ENCODE measurements at regions not wholly inside any gene's neighbourhood (a gene's known extent, or its start where the extent isn't known, plus 50 kb on each side); places are given as distances from the start of the nearest gene placed in this dataset.

DNA sequence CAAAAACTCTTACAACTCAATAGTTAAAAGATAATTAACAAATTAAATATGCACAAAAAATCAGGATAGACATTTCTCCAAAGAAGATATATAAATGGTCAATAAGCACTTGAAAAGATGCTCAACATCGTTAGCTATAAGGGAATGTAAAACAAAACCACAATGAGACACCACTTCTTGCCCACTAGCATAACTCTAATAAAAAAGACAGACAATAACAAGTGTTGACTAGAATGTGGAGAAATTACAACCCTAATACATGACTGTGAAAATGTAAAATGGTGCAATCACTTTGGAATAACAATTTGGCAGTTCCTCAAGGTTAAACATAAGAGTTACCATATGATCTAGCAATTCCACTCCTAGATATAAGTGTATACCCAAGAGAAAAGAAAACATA, 74.3 kb upstream of the PCGF5 start:
- Histone ChIP-seq H4K20me1 (ENCODE audit: control insufficient read depth, insufficient read depth, low read length, poor library complexity, severe bottlenecking) (no peaks in the 10 kb centered on the region), H3K9me3 (ENCODE audit: control extremely low read depth in 1 of 3, control insufficient read depth in 2 of 3, insufficient read depth in 1 of 3, low read length in 2 of 3) (peaks cover 0 to 4% (median 0%) of the 10 kb centered on the region in 3 donors), H3K36me3 (replicated peaks in 1 of 2; ENCODE audit: control extremely low read depth in 1 of 2, control insufficient read depth in 1 of 2, extremely low read depth in 1 of 2, insufficient read depth in 2 of 2, low read length in 1 of 2) (no peaks in the 10 kb centered on the region), H3K9ac (ENCODE audit: low read length) (no peak overlapping the region), H2AFZ (ENCODE audit: insufficient read depth, low read depth, low read length, poor library complexity, severe bottlenecking) (no peak overlapping the region), H3K4me3 (ENCODE audit: control extremely low read depth in 1 of 5, extremely low read depth in 1 of 5, insufficient read depth in 1 of 5, low read depth in 2 of 5, low read length in 4 of 5) (no peak overlapping the region), H3K4me2 (replicated peaks; ENCODE audit: low read depth, low read length, poor library complexity, severe bottlenecking) (no peak overlapping the region), H3K27ac (ENCODE audit: low read length in 2 of 2) (no peak overlapping the region), H3K79me2 (ENCODE audit: control insufficient read depth, insufficient read depth, low read length) (no peaks in the 10 kb centered on the region), H3K4me1 (ENCODE audit: control insufficient read depth in 2 of 2, insufficient read depth in 2 of 2, low read length in 2 of 2) (no peaks in the 10 kb centered on the region), H3K27me3 (replicated peaks in 1 of 4; ENCODE audit: control extremely low read depth in 1 of 4, control insufficient read depth in 3 of 4, insufficient read depth in 4 of 4, low read length in 3 of 4) (no peaks in the 10 kb centered on the region)
- TF ChIP-seq, protein P1, sequence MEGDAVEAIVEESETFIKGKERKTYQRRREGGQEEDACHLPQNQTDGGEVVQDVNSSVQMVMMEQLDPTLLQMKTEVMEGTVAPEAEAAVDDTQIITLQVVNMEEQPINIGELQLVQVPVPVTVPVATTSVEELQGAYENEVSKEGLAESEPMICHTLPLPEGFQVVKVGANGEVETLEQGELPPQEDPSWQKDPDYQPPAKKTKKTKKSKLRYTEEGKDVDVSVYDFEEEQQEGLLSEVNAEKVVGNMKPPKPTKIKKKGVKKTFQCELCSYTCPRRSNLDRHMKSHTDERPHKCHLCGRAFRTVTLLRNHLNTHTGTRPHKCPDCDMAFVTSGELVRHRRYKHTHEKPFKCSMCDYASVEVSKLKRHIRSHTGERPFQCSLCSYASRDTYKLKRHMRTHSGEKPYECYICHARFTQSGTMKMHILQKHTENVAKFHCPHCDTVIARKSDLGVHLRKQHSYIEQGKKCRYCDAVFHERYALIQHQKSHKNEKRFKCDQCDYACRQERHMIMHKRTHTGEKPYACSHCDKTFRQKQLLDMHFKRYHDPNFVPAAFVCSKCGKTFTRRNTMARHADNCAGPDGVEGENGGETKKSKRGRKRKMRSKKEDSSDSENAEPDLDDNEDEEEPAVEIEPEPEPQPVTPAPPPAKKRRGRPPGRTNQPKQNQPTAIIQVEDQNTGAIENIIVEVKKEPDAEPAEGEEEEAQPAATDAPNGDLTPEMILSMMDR (IDR thresholded peaks at IDR 0.05): no peak
- no peak for TF ChIP-seq EZH2 (IDR thresholded peaks at IDR 0.05; ENCODE audit: borderline replicate concordance, insufficient read depth, low read depth, low read length, poor library complexity, severe bottlenecking)
- ChIA-PET POLR2A (no interaction called here), CTCF (no interaction called here)
- ATAC-seq (ENCODE audit: low read depth) (no peak), DNase-seq (no peak)
- Mint-ChIP-seq H3K27ac (no peak overlapping the region), H3K9me3 (ENCODE audit: insufficient read depth) (no peaks in the 10 kb centered on the region), H3K4me3 (no peak overlapping the region), H3K27me3 (no peaks in the 10 kb centered on the region), H3K4me1 (no peaks in the 10 kb centered on the region)
- intact Hi-C loops (cut with micrococcal nuclease): no loop called here
- WGBS (ENCODE audit: insufficient coverage): no CpG with 5 or more reads among the region's 1 CpG

DNA sequence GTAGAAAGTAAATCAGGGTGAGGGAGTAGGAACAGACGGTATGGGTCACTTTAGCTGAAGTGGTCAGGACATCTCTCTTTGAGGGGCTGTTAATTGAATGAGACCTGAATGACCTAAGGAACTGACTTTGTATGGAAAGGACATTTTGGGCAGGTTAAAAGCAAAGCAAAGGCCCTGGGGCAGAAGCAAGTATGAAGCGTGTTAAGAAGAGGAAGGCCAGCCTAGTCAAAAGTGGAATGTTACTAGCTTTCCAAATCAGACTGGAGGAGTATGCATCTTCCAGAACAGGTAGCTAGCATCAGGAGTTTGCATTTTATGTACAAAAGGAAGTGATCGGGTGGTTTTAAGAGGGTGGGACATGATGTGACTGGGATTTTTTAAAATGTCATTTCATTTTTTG, 70.9 kb upstream of the PCGF5 start:
- no peak overlapping the region for H3K9ac ChIP-seq (ENCODE audit: low read length)
- H3K9me3 ChIP-seq (ENCODE audit: control extremely low read depth in 1 of 3, control insufficient read depth in 2 of 3, insufficient read depth in 1 of 3, low read length in 2 of 3): no peaks in the 10 kb centered on the region
- Mint-ChIP-seq H3K9me3 (ENCODE audit: insufficient read depth) (no peaks in the 10 kb centered on the region), H3K27ac (no peak overlapping the region), H3K4me1 (no peaks in the 10 kb centered on the region), H3K4me3 (no peak overlapping the region), H3K27me3 (no peaks in the 10 kb centered on the region)
- H3K36me3 ChIP-seq (replicated peaks in 1 of 2; ENCODE audit: control extremely low read depth in 1 of 2, control insufficient read depth in 1 of 2, extremely low read depth in 1 of 2, insufficient read depth in 2 of 2, low read length in 1 of 2): no peaks in the 10 kb centered on the region
- no peaks in the 10 kb centered on the region for H4K20me1 ChIP-seq (ENCODE audit: control insufficient read depth, insufficient read depth, low read length, poor library complexity, severe bottlenecking)
- no peak overlapping the region for H3K27ac ChIP-seq (ENCODE audit: low read length in 2 of 2)
- no peaks in the 10 kb centered on the region for H3K79me2 ChIP-seq (ENCODE audit: control insufficient read depth, insufficient read depth, low read length)
- 95% methylated on average over 3 of the region's 3 CpGs for WGBS (ENCODE audit: insufficient coverage)
- no peaks in the 10 kb centered on the region for H3K27me3 ChIP-seq (replicated peaks in 1 of 4; ENCODE audit: control extremely low read depth in 1 of 4, control insufficient read depth in 3 of 4, insufficient read depth in 4 of 4, low read length in 3 of 4)
- ATAC-seq (ENCODE audit: low read depth) (no peak), DNase-seq (no peak)
- no peak overlapping the region for H2AFZ ChIP-seq (ENCODE audit: insufficient read depth, low read depth, low read length, poor library complexity, severe bottlenecking)
- no peak overlapping the region for H3K4me3 ChIP-seq (ENCODE audit: control extremely low read depth in 1 of 5, extremely low read depth in 1 of 5, insufficient read depth in 1 of 5, low read depth in 2 of 5, low read length in 4 of 5)
- TF ChIP-seq EZH2 (IDR thresholded peaks at IDR 0.05; ENCODE audit: borderline replicate concordance, insufficient read depth, low read depth, low read length, poor library complexity, severe bottlenecking): no peak
- TF ChIP-seq, protein P1 (IDR thresholded peaks at IDR 0.05): no peak
- CTCF ChIA-PET: interaction anchor here (1.0 to 1.4 kb wide), 3 partner anchors 11 to 101 kb away, joined by 3 to 5 read pairs (median 4); no protein-coding TSS in a partner anchor
- intact Hi-C loops (cut with micrococcal nuclease): no loop called here
- no peak overlapping the region for H3K4me2 ChIP-seq (replicated peaks; ENCODE audit: low read depth, low read length, poor library complexity, severe bottlenecking)
- POLR2A ChIA-PET: no interaction called here
- no peaks in the 10 kb centered on the region for H3K4me1 ChIP-seq (ENCODE audit: control insufficient read depth in 2 of 2, insufficient read depth in 2 of 2, low read length in 2 of 2)

Data from B cell (primary cell).